IMR-90 (cell line): ENCODE measurements at regions not wholly inside any gene's neighbourhood (a gene's known extent, or its start where the extent isn't known, plus 50 kb on each side); places are given as distances from the start of the nearest gene placed in this dataset.

Experiments
- BHLHE40 ChIP-seq: fragments of 150-350 bp; IDR thresholded peaks from 2 replicates; pipeline ENCODE4 v1.6.1; 2016; ENCODE audit warnings: mild to moderate bottlenecking, low read depth, low read length
- CEBPB ChIP-seq: IDR thresholded peaks from 2 replicates; pipeline ENCODE4 v1.6.1; 2012; ENCODE audit warnings: low read depth, low read length, improper control_type of control experiment
- CTCF ChIP-seq: conservative IDR thresholded peaks from 2 replicates; pipeline ENCODE4 v1.5.1; 2012; ENCODE audit warnings: mild to moderate bottlenecking, low read depth, low read length, improper control_type of control experiment
- ELK1 ChIP-seq: fragments of 150-350 bp; IDR thresholded peaks from 2 replicates; pipeline ENCODE4 v1.6.1; 2016; ENCODE audit warnings: low read depth, mild to moderate bottlenecking, low read length, moderate library complexity, borderline replicate concordance
- MAFK ChIP-seq: IDR thresholded peaks from 2 replicates; pipeline ENCODE4 v1.6.1; 2012; ENCODE audit warnings: low read depth, low read length, improper control_type of control experiment
- MAZ ChIP-seq: IDR thresholded peaks from 2 replicates; pipeline ENCODE4 v1.6.1; 2012; ENCODE audit warnings: low read depth, mild to moderate bottlenecking, low read length, improper control_type of control experiment, moderate library complexity, borderline replicate concordance
- POLR2A ChIP-seq: IDR thresholded peaks from 2 replicates; pipeline ENCODE4 v1.6.1; 2012; ENCODE audit warnings: mild to moderate bottlenecking, low read depth, low read length
- RAD21 ChIP-seq: IDR thresholded peaks from 2 replicates; pipeline ENCODE4 v1.6.1; 2012; ENCODE audit warnings: low read length, improper control_type of control experiment
- RCOR1 ChIP-seq: IDR thresholded peaks from 2 replicates; pipeline ENCODE4 v1.6.1; 2012; ENCODE audit warnings: mild to moderate bottlenecking, low read length, improper control_type of control experiment; ENCODE audit not compliant: insufficient replicate concordance
- SMC3 ChIP-seq: fragments of 150-350 bp; IDR thresholded peaks from 2 replicates; pipeline ENCODE4 v1.6.1; 2016; ENCODE audit warnings: low read depth, mild to moderate bottlenecking, antibody characterized with exemption, low read length, moderate library complexity
- TF ChIP-seq, protein P1 (sequence below): fragments of 150-350 bp; IDR thresholded peaks from 2 replicates; pipeline ENCODE4 v1.6.1; 2017; ENCODE audit warnings: mild to moderate bottlenecking, antibody characterized with exemption, low read length, low read depth

DNA sequence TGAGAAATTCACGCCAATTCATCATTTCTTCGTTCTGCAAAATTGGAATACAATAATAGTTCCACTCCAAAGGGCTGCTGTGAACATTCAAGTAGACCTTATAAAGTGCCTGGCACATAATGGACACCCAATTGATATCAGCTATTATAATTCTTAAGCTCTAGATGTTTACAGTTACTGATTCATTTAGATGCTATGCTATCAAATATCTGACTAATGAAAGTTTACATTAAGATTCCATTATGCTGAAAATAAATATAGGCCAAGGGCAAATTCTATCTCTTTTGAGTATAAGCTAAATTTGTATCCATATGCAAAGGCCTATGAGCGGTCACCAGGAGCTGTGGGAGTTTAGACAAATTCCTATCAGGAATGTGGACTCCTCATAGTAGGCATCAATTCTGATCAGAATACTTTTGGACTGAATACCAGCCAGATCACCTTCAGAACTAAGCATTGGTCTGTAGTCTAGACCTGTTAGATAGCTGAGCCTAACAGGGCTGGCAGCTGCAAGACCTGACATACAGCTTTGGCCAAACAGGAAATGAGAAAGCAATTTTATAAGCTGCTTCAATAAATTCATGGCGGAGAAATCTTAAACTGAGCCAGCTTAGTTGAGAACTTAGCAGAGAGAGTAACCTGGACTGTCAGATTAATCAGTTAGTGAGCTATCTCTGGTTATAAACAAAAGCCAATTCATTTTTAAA lies 384.3 kb upstream of the ACTRT1 start:
- no peak for TF ChIP-seq CTCF
- TF ChIP-seq, protein P1, sequence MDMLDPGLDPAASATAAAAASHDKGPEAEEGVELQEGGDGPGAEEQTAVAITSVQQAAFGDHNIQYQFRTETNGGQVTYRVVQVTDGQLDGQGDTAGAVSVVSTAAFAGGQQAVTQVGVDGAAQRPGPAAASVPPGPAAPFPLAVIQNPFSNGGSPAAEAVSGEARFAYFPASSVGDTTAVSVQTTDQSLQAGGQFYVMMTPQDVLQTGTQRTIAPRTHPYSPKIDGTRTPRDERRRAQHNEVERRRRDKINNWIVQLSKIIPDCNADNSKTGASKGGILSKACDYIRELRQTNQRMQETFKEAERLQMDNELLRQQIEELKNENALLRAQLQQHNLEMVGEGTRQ = no peak
- TF ChIP-seq RAD21 = no peak
- no peak for TF ChIP-seq POLR2A
- no peak for TF ChIP-seq ELK1
- no peak for TF ChIP-seq RCOR1
- TF ChIP-seq CEBPB = no peak
- TF ChIP-seq MAZ = no peak
- TF ChIP-seq SMC3 = no peak
- no peak for TF ChIP-seq MAFK
- TF ChIP-seq BHLHE40 = no peak
